ENCODE measurements at regions not wholly inside any gene's neighbourhood (a gene's known extent, or its start where the extent isn't known, plus 50 kb on each side); places are given as distances from the start of the nearest gene placed in this dataset.
"Not testable (repeated sequence)": the region's sequence is repeated elsewhere in the genome, so short reads cannot be mapped to it uniquely, and the experiment has no call there.

DNA sequence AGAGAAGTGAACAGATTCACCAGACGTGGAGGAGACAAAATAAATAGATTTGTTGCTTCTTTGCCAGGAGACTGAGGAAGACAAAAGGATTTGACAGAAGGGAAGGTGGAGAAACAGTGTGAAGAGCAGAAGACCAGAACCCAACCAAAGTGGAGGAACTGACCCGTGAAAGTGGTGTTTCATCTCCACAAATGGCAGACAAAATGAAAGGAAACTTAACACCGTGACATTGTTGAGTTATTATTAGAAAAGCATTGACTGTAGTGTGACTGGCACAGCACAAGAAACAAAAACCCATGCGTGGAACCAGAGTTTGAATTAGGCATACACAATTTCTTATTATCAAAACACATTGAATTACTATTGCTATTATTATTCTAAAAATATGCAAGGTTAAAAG is 518.1 kb downstream of the TMEM121 start:
- no peak for DNase-seq (ENCODE audit: low read depth)

DNA sequence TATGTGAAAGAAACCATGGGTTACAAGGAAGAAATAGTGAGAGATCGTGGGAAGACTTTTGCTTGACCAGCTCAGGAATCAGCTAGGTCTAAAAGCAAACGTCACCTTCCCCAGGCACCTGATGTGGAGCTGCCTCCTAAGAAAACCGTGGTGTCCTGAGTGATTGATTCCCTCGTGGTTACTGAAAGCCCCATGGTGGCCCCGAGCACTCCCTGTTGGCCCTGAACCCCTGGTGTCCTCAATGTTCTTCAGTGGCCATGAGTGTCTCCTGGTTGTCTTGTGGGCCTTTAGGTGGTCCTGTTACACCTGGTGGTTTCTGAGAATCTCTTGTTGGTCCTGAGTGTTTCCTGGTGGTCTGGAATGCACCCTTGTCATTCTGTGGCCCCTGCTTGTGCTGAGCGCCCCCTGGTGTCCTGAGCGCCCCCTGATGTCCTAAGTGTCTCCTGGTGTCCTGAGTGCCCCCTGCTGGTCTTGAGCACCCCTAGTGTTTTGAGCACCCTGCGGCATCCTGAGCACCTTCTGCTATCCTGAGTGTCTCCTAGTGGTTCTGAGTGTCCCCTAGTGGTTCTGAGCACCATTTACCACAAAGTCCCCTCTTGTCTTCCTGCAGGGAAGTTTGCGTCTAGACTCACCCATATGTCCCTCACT is 518.7 kb downstream of the TMEM121 start:
- DNase-seq (ENCODE audit: low read depth): peak; percentile 73

DNA sequence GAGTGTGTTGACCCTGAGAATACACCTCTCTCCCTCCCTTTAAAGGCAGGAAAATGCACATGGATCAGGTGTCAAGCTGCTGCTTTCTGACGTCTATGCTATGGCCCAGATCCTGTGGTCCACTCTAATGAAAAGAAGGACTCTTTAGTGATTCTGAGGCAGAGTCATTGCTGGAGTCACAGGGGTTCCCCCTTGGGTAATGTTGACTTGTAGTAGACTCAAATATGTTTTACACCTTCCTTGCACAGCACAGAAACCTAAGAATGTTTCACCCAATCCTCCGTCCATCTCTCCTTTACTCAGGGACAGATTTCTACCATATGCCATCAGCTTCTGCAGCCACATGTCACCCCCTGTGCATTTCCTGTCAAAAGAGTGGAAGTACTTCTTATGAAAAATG is 525.4 kb downstream of the TMEM121 start:
- no peak for DNase-seq (ENCODE audit: low read depth)

DNA sequence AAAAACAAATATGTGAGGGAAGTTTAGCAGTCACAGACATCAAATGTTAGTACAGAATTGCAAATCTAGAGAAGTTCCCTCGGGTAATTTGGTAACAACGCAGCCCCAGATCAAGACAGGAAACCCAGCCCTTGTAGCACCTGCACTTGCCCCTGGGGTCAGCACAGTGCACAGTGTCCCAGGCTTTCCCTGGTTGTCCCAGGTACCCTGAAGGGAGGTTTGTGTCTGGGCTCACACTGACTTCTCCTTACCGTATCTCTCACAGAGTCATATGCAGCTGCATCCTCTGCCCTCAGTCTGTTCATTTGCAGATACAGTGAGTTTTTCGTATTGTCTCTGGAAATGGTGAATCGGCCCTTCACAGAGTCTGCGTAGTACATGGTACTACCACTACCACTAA is 528.9 kb downstream of the TMEM121 start:
- DNase-seq (ENCODE audit: low read depth): no peak

DNA sequence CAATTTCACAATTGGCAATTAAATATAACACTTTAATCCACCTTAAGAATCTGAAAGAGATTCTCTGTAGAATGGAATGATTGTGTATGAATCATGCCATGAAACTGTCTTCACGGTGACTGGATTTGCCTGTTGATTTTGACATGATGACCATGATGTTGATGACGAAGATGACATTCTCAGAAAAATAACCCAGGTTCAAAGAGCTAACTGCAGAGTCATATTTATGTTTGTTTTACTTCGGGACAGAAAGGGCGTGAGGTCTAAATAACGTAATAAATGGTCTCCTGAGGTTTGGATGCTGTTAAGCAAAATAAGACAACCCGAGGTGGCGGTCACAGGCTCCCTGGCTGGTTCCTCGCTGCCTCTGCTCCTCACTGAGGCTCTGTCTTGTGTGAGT is 532.0 kb downstream of the TMEM121 start:
- DNase-seq (ENCODE audit: low read depth): no peak

DNA sequence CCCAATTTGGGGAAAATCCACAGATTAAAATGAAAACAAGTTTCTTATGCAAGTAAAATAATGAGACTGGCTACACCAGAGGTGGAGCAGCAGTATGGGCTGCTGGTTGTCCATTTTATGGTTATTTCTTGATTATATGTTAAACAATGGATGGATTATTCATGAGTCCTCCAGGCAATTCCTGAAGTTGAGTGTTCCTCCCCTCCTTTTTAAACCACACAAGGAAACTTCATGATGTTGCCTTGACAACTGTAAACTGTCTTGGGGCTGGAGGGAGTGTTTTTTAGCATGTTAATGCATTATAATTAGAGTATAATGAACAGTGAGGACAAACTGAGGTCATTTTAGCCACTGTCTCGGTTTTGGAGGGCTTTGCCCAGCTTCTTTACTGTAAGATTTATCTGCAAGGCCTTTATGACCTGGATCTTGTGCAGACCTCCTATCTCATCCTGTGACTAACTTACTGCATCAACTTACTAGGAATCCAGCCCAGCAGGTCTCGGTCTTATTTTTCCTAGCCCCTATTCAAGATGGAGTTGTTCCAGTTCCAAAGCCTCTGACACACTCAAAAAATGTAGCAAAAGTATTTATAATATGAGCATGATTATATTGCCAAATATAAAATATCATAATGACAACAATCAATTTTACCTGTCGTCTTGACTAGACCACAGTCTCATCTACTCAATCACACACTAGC is 534.0 kb downstream of the TMEM121 start:
- no peak for DNase-seq (ENCODE audit: low read depth)

DNA sequence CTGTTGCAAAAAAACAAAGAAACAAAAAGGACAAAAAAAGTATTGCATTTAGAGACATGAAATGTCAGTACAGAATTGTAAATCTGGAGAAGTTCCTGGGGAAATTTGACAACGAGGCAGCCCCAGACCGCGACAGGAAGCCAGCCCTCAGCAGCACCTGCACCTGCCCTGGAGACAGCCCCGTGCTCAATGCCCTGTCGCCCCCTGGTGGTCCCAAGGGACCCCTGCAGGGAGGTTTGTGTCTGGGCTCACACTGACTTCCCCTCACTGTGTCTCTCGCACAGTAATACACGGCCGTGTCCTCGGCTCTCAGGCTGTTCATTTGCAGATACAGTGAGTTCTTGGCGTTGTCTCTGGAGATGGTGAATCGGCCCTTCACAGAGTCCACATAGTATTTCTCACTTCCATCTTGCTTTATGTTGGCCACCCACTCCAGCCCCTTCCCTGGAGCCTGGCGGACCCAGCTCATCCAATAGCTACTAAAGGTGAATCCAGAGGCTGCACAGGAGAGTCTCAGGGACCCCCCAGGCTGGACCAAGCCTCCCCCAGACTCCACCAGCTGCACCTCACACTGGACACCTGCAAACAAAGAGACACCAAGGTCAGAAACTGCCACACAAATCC is 535.6 kb downstream of the TMEM121 start:
- DNase-seq (ENCODE audit: low read depth): peak; percentile 73

DNA sequence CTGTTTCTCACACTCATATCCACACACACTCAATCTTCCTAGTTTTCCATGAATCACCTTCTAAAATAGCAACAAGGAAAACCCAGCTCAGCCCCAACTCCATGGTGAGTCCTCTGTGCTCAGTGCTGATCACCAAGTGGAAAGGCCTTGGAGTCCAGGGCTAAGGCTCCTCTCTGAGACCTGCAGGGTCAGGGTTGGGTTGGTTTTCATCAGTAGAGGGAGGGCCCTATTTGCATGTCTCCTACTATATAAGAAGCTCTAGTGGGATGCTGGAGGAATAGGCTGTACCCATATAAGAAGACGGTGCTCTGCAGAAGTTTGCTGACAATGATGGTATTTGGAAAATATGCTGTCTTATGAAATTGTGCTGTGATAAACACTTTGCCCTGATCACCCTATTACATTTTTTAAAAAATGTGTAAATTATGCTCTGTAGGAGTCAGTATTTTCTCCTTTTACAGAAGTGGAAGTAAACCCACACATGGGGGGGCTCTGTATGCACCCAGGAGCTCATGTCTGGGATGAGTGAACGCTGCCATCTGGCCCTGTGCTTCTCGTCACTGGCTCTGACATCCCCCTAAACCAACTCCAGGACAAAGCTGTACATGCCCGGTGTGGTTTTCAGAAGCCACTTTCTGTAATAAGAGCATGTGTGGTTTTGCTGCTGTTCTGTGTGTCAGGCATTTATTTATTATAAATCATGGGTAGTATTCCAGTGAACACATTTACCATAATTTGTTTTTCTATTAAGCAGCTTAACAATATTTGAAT is 536.3 kb downstream of the TMEM121 start:
- DNase-seq (ENCODE audit: low read depth): no peak

DNA sequence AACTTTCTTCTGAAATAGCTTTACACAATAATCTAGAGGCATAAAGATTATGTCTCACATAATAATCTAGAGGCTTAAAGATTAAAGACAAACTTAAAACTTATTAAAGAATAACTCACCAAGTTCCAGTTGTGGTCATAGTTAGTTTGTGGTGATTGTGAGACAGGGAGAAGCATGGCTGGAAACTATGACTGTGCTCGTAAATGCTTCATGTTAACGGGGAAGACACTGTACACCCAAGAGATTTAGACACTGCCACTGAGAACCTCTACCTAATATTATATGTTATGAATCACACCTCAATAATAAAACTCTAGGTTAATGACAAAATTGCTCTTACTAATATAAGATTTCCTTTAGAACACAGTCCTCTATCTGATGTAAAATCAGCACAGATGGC is 541.6 kb downstream of the TMEM121 start:
- DNase-seq (ENCODE audit: low read depth): no peak

DNA sequence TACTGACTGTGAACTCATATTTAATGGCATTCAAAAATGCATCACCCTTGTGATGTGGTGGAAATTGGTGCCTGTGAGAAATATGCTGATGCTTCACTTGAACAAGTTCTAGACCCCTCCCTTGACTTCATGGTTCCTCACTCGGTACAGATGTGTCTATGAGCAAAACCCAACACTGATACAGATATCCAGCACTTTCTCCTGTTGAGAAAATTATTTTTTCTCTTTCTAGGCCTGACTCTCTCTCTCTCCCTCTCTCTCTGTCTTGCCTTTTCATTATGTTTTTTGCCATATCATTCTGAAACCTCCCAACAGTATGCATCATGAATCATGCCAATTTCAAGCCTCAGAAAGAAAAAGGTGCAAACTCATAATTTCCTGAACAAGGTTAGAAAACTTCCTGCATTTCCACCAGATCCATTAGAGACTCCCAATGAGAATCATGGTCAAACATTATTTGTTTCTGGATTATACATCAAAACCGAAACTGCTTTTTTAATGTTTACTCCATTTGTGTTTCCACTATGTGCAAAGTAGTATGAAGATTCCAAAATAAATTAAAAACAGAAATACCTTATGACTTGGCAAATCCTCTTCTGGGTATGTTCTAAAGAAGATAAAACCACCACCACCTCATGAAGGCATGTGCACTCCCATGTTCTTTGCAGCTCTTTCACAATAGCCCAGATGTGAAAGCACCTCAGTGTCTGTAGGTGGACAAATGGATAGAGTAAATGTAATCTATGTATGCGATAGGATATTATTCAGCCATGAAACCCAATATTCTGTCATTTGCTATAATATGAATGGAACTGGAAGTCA is 543.6 kb downstream of the TMEM121 start:
- no peak for DNase-seq (ENCODE audit: low read depth)

DNA sequence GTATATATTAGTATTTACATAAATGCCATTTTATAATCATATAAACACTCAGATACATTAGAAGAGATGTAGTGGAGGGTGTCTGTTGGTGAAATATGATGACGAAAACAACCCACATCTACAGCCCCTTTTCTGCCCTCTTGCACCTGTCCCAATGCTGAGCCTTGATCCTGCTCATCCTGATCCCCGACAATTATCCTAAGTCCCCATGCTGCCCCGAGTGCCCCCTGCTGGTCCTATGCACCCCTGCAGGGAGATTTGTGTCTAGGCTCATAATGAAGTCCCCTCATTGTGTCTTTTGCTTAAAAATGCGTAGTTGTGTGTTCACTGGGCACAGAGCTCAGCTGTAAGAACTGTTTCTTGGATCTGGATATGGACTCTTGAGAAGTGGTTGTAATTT is 554.5 kb downstream of the TMEM121 start:
- no peak for DNase-seq (ENCODE audit: low read depth)

DNA sequence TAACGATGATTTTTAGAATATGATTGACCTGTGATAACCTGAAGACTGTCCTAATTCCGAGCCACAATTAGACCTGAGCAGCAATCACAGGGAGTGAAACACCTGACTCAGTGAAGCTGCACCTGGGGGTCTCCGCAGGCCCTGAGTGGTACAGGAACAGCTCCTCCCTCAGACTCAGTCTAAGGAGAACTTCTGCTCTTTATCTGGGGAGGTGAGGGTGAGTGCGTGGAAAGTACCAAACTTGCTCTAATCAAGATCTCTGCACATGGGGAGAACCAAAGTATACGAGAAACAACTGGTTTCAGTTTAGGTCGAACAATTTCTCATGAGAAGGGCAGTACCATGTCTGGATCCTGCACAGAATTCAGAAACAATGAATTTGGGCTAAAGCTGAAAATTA is 555.3 kb downstream of the TMEM121 start:
- DNase-seq (ENCODE audit: low read depth): not testable (repeated sequence)

DNA sequence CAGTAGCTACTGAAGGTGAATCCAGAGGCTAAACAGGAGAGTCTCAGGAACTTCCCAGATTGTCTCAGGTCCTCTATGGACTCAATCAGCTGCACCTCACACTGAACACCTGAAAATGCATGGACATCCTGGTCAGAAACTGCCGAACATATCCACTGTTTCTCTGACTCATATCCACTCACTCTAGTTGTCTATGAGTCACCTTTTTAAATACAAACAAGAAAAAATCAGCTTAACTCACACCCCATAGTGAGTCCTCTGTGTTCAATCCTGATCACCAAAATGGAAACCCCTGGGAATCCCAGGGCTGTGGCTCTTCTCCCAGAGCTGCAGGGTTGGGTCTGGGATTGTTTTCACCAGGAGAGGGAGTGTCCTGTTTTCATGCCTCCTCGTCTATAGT is 556.7 kb downstream of the TMEM121 start:
- no peak for DNase-seq (ENCODE audit: low read depth)

DNA sequence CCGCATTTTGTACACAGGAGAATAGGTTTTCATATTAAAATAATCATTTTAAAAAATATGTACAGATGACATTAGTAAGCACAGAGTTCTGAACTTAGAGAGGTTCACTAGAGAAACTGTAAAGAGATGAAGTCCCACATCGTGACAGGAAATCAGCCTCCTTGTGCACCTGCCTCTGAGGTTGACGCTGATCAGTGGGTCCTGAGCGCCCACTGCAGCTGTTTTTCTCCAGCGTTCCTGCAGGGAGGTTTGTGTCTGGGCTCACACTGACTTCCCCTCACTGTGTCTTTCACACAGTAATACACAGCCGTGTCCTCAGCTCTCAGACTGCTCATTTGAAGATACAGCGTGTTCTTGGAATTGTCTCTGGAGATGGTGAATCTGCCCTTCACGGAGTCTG is 561.5 kb downstream of the TMEM121 start:
- DNase-seq (ENCODE audit: low read depth): no peak

DNA sequence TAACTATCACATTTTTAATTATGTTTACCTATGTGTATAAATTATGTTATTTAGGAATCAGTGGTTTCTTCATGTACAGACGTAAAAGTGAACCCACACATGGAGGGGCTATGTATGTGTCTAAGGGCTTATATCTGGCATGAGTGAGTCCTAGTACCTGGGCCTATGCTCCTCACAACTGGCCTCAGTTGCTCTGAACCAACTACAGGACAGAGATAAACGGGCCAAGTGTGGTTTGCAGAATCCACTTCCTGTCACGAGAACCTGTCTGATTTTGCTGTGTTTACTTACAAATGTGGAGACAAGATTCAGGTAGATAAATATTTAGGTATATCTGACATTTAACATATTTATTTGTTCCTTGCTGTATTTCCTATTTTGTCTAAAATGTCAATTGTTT is 562.5 kb downstream of the TMEM121 start:
- DNase-seq (ENCODE audit: low read depth): not testable (repeated sequence)

DNA sequence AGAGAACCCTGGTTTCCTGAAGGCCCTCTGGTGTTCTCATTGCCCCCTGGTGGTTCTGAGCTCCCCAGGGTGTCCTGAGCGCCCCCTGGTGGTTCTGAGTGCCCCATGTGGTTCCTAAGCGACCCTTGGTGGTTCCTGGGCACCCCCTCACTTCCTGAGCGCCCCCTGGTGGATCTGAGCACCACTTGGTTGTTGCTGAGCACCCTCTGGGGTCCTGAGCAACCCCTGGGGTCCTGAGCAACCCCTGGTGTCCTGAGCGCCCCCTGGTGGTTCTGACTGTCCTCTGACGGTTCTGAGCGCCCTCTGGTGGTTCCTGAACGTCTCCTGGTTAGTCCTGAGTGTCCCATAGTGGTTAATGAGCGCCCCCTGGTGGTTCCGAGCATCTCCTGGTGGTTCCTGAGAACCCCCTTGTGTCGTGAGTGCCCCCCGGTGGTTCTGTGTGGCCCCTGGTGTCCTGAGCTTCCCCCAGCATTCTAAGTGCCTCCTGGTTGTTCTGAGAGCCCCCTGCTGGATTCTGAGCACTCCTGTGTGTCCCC is 568.3 kb downstream of the TMEM121 start:
- DNase-seq (ENCODE audit: low read depth): peak; percentile 44

DNA sequence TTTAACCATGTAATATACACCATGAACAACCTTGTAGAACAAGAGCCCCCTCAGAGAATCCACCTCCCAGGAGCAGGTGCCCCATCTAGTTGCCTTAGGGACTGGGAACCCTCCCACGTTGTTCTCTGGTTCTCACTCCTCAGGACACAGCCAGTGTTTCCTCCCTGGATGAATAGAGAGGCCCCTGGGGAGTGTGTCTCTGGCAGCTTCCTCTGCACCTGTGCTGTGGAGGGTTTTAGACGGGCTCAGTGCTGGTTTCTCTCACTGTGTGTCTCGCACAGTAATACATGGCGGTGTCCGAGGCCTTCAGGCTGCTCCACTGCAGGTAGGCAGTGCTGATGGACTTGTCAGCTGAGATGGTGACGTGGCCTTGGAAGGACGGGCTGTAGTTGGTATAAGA is 581.3 kb downstream of the TMEM121 start:
- DNase-seq (ENCODE audit: low read depth): no peak

DNA sequence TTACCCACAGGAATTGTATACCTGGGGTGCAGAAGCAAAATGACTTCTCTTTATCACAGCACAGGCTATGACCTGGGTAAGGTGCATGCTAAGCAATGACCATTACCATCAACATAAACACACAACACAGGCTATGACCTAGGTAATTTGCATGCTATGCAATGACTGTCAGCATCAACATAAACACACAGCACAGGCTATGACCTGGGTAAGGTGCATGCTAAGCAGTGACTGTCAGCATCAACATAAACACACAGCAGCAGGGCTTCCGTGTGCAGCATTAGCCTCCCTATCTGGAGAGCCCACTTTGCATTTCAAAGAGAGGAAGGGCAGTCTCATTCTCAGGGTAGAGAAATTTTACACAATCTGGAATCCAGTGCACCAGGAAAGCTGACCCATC is 583.0 kb downstream of the TMEM121 start:
- DNase-seq (ENCODE audit: low read depth): no peak

DNA sequence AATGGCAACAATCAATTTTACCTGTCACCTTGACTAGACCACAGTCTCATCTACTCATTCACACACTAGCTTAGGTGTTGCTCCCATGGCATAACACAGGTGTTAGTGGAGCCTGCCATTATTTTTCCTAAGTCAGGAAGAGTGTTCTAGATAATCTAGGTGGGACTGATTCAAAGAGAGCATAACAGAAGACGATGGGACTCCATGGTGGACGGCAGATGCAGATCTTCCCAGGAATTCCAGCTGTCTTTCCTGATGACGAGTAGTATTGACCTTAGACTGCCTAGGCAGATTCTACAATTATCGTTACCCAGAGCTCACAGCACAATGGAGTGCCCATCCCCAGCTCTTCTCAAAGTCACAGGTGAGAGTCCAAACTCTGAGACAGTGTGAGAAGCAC is 589.0 kb downstream of the TMEM121 start:
- DNase-seq (ENCODE audit: low read depth): no peak

DNA sequence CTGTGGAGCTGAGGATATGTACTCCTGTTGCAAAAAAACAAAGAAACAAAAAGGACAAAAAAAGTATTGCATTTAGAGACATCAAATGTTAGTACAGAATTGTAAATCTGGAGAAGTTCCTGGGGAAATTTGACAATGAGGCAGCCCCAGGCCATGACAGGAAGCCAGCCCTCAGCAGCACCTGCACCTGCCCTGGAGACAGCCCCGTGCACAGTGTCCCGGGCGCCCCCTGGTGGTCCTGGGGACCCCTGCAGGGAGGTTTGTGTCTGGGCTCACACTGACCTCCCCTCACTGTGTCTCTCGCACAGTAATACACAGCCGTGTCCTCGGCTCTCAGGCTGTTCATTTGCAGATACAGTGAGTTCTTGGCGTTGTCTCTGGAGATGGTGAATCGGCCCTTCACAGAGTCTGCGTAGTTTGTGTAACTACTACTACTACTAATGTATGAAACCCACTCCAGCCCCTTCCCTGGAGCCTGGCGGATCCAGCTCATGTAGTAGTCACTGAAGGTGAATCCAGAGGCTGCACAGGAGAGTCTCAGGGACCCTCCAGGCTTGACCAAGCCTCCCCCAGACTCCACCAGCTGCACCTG is 590.1 kb downstream of the TMEM121 start:
- peak; percentile 3 for DNase-seq (ENCODE audit: low read depth)

DNA sequence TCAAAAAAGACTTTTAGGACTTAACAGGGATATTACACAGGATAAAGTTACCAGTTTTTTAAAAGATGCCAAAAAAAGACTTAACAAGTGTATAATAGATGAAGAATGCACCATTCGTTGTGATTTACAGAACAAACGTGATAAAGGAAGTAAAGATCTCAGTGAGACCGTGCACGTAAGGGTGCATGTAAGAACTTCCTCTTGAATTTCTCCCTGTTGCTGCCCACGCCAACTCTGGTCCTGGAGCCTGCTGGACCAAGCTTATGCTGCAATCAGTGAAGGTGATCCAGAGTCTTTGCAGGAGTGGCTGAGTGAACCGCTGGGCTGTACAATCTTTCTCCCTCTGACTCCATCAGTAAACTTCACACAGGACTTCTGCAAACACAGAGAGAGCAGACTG is 593.7 kb downstream of the TMEM121 start:
- DNase-seq (ENCODE audit: low read depth): no peak
